ENCODE measurements at regions not wholly inside any gene's neighbourhood (a gene's known extent, or its start where the extent isn't known, plus 50 kb on each side); places are given as distances from the start of the nearest gene placed in this dataset.

DNA sequence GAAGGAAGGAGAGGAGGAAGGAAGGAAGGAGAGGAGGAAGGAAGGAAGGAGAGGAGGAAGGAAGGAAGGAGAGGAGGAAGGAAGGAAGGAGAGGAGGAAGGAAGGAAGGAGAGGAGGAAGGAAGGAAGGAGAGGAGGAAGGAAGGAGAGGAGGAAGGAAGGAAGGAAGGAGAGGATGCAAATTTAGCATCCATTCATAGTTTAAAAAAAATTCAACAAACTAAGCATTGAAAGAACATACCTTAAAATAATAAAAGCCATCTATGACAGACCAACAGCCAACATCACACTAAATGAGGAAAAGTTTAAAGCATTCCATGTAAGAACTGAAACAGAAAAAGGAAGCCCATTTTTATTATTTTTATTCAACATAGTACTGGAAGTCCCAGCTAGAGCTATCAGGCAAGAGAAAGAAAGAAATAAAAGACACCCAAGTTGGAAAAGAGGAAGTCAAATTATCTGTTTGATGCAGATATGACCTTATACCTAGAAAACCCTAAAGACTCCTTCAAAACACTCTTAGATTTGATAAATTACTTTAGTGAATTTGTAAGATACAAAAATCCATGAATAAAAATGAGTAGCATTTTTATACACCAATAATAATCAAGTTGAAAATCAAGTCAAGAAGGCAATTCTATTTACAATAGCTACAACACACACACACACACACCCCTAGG is 52.2 kb upstream of the FXR1 start:
- TF ChIP-seq POLR2A (IDR thresholded peaks at IDR 0.05) (no peak), POLR2AphosphoS5 (IDR thresholded peaks at IDR 0.05) (no peak)
- TF ChIP-seq, protein P1, sequence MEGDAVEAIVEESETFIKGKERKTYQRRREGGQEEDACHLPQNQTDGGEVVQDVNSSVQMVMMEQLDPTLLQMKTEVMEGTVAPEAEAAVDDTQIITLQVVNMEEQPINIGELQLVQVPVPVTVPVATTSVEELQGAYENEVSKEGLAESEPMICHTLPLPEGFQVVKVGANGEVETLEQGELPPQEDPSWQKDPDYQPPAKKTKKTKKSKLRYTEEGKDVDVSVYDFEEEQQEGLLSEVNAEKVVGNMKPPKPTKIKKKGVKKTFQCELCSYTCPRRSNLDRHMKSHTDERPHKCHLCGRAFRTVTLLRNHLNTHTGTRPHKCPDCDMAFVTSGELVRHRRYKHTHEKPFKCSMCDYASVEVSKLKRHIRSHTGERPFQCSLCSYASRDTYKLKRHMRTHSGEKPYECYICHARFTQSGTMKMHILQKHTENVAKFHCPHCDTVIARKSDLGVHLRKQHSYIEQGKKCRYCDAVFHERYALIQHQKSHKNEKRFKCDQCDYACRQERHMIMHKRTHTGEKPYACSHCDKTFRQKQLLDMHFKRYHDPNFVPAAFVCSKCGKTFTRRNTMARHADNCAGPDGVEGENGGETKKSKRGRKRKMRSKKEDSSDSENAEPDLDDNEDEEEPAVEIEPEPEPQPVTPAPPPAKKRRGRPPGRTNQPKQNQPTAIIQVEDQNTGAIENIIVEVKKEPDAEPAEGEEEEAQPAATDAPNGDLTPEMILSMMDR (IDR thresholded peaks at IDR 0.05 in 8 of 11, conservative IDR thresholded peaks at IDR 0.05 in 3 of 11): no peak
